Suprapubic skin (tissue), 3 donors: ENCODE measurements at regions not wholly inside any gene's neighbourhood (a gene's known extent, or its start where the extent isn't known, plus 50 kb on each side); places are given as distances from the start of the nearest gene placed in this dataset.

Source experiments
- POLR2A ChIP-seq, 2 donors: fragments of 450-650 bp; IDR thresholded peaks; one replicate each; pipeline ENCODE4 v1.6.1; 2017; ENCODE audit warnings: antibody characterized with exemption in 2 of 2, mild to moderate bottlenecking in 2 of 2, moderate library complexity in 2 of 2
- TF ChIP-seq, protein P1 (sequence below), 2 donors: fragments of 200-600 bp in 1 of 2; fragments of 450-650 bp in 1 of 2; sonication (generic) in 1 of 2; IDR thresholded peaks; one replicate each; pipeline ENCODE4 v1.5.1; 2016 to 2019; ENCODE audit warnings: antibody characterized with exemption in 2 of 2, mild to moderate bottlenecking in 1 of 2, moderate library complexity in 1 of 2

DNA sequence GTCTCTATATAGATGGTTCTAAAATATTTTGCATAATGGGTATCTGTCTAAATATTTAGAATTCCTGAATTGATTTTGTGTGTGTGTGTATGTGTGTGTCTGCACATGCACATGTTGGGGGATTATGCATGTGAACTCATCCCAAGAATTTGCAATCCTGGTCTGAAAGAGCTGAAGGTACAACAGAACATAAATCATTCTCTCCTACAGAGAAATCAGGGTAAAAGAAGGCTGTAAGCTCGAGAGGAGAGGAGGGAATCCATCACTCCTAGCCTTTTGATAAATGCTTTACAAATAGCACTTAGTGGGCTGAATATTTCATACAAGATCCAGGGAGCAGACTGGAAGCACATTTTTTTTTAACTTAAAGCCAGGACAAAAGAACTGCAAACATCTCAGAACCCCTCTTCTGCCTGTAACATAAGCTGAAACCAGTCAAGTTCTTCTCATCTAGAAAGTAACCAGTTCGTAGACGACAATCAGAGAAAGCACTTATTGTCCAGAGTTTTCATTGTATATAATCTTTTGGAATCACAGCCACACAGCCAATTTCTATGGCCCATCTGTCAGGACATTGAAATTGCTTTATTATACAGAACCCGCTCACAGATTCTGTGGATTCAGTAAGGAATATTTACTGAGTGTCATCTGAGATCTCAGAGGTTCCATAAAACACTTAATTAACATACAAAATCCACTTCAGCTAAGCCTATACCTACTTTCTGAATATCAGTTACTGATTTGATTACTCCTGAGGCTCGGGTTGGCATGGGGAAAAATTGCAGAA is 541.4 kb upstream of the ZNF462 start:
- TF ChIP-seq, protein P1, sequence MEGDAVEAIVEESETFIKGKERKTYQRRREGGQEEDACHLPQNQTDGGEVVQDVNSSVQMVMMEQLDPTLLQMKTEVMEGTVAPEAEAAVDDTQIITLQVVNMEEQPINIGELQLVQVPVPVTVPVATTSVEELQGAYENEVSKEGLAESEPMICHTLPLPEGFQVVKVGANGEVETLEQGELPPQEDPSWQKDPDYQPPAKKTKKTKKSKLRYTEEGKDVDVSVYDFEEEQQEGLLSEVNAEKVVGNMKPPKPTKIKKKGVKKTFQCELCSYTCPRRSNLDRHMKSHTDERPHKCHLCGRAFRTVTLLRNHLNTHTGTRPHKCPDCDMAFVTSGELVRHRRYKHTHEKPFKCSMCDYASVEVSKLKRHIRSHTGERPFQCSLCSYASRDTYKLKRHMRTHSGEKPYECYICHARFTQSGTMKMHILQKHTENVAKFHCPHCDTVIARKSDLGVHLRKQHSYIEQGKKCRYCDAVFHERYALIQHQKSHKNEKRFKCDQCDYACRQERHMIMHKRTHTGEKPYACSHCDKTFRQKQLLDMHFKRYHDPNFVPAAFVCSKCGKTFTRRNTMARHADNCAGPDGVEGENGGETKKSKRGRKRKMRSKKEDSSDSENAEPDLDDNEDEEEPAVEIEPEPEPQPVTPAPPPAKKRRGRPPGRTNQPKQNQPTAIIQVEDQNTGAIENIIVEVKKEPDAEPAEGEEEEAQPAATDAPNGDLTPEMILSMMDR (IDR thresholded peaks at IDR 0.05) = no peak
- no peak for TF ChIP-seq POLR2A (IDR thresholded peaks at IDR 0.05)
